Adrenal gland (tissue), 9 donors: ENCODE measurements at regions not wholly inside any gene's neighbourhood (a gene's known extent, or its start where the extent isn't known, plus 50 kb on each side); places are given as distances from the start of the nearest gene placed in this dataset.

Experiments used
- DNase-seq, 7 donors: peaks; one replicate each; pipeline ENCODE4 v3.0.0-alpha.2; 2019 to 2020
- H3K27ac ChIP-seq, 5 donors: fragments of 200-600 bp; sonication (generic) in 4 of 5; 1 replicate in 3 of 5; 2 replicates in 2 of 5; pipeline versions ENCODE4 v1.5.1 to v1.8.0; 2016 to 2020; ENCODE audit warnings: mild to moderate bottlenecking in 1 of 5
- H3K27me3 ChIP-seq: fragments of 200-600 bp; 2 replicates; pipeline ENCODE4 v1.8.0; 2021
- H3K36me3 ChIP-seq, 2 donors: fragments of 200-600 bp; replicated peaks in 1 of 2; 1 replicate in 1 of 2; 2 replicates in 1 of 2; pipeline versions ENCODE4 v1.5.1 to v1.8.0; 2018 to 2022
- H3K4me1 ChIP-seq, 2 donors: fragments of 200-600 bp; replicated peaks in 1 of 2; 1 replicate in 1 of 2; 2 replicates in 1 of 2; pipeline versions ENCODE4 v1.5.1 to v1.8.0; 2018 to 2021
- H3K4me3 ChIP-seq, 4 donors: fragments of 200-600 bp; sonication (generic) in 3 of 4; one replicate each; pipeline ENCODE4 v1.5.1; 2016 to 2018
- H3K9me3 ChIP-seq, 3 donors: fragments of 200-600 bp; sonication (generic) in 1 of 3; replicated peaks in 1 of 3; 1 replicate in 2 of 3; 2 replicates in 1 of 3; pipeline versions ENCODE4 v1.5.1 to v1.8.0; 2016 to 2021
- POLR2A ChIP-seq, 2 donors: fragments of 450-650 bp; IDR thresholded peaks; one replicate each; pipeline ENCODE4 v1.6.1; 2017; ENCODE audit warnings: antibody characterized with exemption in 2 of 2, mild to moderate bottlenecking in 2 of 2, moderate library complexity in 1 of 2
- WGBS, 4 donors: extraction: QIAGEN DNeasy Blood & Tissue Kit in 2 of 4; methylation state at CpG; one replicate each; pipeline versions ENCODE4 v1.1.5 to v1.1.7; 2013 to 2017; 5-methylcytosine and 5-hydroxymethylcytosine counted together
- intact Hi-C, 2 donors: fragments of 100-400 bp; cut with DNase I; formaldehyde crosslinking; loops; one replicate each; pipeline versions ENCODE4 v1.14.1 to v1.15.0; 2022 to 2023
- TF ChIP-seq, protein P1 (sequence below), 6 experiments: fragments of 450-650 bp in 4 of 6; fragments of 200-600 bp in 2 of 6; sonication (generic) in 1 of 6; IDR thresholded peaks; 1 replicate in 5 of 6; 2 replicates in 1 of 6; pipeline versions ENCODE4 v1.5.1 to v1.8.0; 2016 to 2021; ENCODE audit warnings: antibody characterized with exemption in 6 of 6, mild to moderate bottlenecking in 2 of 6, moderate library complexity in 1 of 6
- donor health status: healthy with polysubstance abuse.
- donor health status: Bipolar disorder and iron deficiency.
- donor health status: DM: yes; HTN: yes; CAD: no.
- donor health status: DM: no; HTN: no; CAD: no.
- donor health status: DM: no; HTN: no; CAD: no.

DNA sequence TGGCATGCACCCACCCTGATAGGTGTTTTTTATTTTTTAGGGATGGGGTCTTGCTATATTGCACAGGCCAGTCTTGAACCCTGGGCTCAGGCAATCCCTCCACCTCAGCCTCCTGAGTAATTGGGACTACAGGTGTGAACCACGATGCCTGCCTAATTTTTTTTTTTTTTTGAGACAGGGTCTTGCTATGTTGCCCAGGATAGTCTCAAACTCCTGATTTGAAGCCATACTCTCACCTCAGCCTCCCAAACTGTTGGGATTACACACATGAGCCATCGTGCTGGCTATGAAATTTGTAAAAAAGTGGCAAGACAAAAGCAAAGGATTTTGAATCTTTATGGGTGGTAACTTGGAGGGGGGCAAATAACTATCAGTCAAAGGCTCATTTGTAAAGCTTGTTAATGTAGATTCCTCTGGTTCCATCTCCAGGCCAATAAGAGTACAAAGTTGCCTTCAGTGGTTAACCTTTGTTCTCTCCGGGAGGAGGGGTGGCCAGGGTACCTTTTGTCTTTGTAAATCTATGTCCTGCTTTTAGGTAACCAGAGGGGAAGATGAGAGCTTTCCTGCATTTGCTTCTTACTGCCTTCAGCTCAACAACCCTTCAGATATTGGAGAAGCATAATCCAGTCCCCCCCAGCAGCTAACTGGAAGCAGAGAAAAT is 372.0 kb upstream of the JARID2 start:
- peaks cover 0 to 4% of the 10 kb centered on the region in 2 donors for H3K4me1 ChIP-seq
- 69 to 88% (median 85%) methylated on average over 3 of the region's 3 CpGs for WGBS, 4 donors
- no peak for TF ChIP-seq POLR2A (IDR thresholded peaks at IDR 0.05)
- TF ChIP-seq, protein P1, sequence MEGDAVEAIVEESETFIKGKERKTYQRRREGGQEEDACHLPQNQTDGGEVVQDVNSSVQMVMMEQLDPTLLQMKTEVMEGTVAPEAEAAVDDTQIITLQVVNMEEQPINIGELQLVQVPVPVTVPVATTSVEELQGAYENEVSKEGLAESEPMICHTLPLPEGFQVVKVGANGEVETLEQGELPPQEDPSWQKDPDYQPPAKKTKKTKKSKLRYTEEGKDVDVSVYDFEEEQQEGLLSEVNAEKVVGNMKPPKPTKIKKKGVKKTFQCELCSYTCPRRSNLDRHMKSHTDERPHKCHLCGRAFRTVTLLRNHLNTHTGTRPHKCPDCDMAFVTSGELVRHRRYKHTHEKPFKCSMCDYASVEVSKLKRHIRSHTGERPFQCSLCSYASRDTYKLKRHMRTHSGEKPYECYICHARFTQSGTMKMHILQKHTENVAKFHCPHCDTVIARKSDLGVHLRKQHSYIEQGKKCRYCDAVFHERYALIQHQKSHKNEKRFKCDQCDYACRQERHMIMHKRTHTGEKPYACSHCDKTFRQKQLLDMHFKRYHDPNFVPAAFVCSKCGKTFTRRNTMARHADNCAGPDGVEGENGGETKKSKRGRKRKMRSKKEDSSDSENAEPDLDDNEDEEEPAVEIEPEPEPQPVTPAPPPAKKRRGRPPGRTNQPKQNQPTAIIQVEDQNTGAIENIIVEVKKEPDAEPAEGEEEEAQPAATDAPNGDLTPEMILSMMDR (IDR thresholded peaks at IDR 0.05), result no peak
- intact Hi-C loops, result no loop called here
- H3K27me3 ChIP-seq, result no peaks in the 10 kb centered on the region
- H3K9me3 ChIP-seq, result no peaks in the 10 kb centered on the region
- DNase-seq, result no peak
- no peak overlapping the region for H3K4me3 ChIP-seq
- no peak overlapping the region for H3K27ac ChIP-seq
- no peaks in the 10 kb centered on the region for H3K36me3 ChIP-seq

DNA sequence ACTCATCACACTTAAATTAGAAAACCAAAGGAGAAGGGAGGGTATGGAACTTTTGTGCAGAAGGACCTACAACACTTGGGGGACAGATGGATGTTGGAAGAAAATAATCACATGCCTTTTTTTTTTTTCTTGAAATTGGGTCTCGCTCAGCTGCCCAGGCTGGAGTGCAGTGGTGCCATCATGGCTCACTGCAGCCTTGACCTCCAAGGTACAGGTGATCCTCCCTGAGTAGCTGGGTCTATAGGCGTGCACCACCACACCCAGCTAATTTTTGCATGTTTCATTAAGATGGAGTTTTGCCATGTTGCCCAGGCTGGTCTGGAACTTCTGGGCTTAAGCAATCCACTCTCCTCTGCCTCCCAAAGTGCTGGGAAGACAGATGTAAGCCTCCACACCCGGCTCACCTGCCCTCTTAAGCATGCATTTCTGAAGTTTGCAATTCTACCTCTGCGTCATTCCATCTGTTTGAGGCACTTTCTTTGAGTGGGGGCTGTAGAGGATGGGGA is 370.8 kb upstream of the JARID2 start:
- Histone ChIP-seq H3K36me3 (no peaks in the 10 kb centered on the region), H3K27me3 (no peaks in the 10 kb centered on the region), H3K27ac (no peak overlapping the region), H3K4me1 (peaks cover 1 to 4% of the 10 kb centered on the region in 2 donors), H3K9me3 (no peaks in the 10 kb centered on the region), H3K4me3 (no peak overlapping the region)
- TF ChIP-seq, protein P1 (IDR thresholded peaks at IDR 0.05), result no peak
- TF ChIP-seq POLR2A (IDR thresholded peaks at IDR 0.05), result no peak
- intact Hi-C loops, result no loop called here
- WGBS, 4 donors, result 89 to 98% (median 92%) methylated on average over 4 of the region's 4 CpGs
- DNase-seq, result no peak

DNA sequence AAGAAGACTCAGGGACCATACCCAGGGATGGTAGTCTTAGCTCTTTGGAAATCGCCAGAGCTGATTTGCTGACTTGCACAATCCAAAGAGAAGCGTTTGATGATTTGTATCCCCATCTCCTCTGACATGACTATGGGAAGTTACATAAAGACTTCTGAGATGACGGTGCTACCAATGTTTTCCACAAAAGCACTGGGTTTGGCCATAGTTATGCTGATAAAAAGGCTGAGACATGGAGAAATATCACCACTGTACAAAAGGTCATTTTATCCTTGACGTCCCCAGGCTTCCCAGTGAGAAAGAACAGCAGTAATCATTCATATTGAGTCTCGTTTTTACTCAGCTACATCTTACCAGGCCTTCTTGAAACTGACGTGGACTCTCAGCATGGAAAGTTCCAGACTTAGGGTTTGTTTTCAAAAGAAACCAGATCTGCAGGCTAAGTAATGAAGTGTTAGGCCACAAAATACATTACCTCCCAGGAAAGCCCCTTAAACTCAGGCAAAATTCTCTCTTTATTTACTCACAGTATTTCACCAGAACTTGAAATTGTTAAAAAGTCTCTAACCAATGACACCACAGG is 370.3 kb upstream of the JARID2 start:
- Histone ChIP-seq H3K9me3 (no peaks in the 10 kb centered on the region), H3K27ac (peak overlapping the region in 1 of 5 donors; percentile 4), H3K36me3 (no peaks in the 10 kb centered on the region), H3K4me1 (peaks cover 4% of the 10 kb centered on the region in 2 donors), H3K4me3 (no peak overlapping the region), H3K27me3 (no peaks in the 10 kb centered on the region)
- WGBS, 4 donors, result 62 to 71% (median 64%) methylated on average over 6 of the region's 6 CpGs
- DNase-seq, result no peak
- TF ChIP-seq, protein P1 (IDR thresholded peaks at IDR 0.05), result no peak
- TF ChIP-seq POLR2A (IDR thresholded peaks at IDR 0.05), result no peak
- intact Hi-C loops, result no loop called here

DNA sequence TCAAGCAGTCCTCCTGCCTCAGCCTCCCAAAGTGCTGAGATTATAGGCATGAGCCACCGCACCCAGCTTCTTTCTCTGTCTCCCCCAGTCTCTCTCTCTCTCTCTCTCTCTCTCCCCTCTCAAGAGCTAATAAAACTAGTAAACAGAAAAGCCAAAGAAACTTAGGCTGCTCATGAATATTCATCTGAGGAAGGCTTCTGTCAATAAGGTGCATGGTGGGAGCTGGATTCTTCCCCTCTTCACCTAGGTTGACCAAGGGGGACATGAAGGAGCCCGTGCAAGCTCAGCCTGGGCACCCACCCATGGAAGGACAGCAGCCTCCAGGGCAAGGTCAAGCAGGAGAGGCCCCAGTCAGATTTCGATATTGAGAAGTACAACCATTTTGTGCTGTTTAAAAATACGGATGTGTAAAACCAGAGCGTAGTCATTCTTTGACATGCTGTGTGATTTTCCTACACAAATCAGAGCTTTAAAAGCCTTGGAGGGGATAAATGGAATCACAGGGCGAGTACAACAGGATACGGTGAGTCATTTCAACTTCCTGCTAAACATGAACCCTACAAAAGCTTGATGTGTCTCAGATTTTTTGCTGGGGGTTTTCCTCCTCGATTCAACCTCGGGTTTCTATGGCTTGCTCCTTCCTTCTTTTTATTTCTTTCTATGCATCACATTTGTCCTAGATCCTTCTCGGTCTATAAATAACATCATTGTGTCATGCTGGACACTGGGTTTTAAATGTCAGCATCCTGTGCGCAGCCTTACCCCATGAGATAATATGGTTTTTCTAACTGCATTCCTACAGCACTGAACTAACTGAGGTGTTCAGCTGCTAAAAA is 368.9 kb upstream of the JARID2 start:
- Histone ChIP-seq H3K9me3 (no peaks in the 10 kb centered on the region), H3K4me3 (no peak overlapping the region), H3K36me3 (no peaks in the 10 kb centered on the region), H3K4me1 (peaks cover 4 to 11% of the 10 kb centered on the region in 2 donors), H3K27me3 (no peaks in the 10 kb centered on the region), H3K27ac (peak overlapping the region in 4 of 5 donors; percentile 34 to 83 (median 58))
- TF ChIP-seq, protein P1 (IDR thresholded peaks at IDR 0.05), result peak in 1 of 6 experiments; percentile 10
- no peak for TF ChIP-seq POLR2A (IDR thresholded peaks at IDR 0.05)
- WGBS, 4 donors, result 50 to 61% (median 53%) methylated on average over 11 of the region's 11 CpGs
- intact Hi-C loops, result no loop called here
- DNase-seq, result peak in 1 of 7 donors; percentile 23
